ENCODE measurements at regions not wholly inside any gene's neighbourhood (a gene's known extent, or its start where the extent isn't known, plus 50 kb on each side); places are given as distances from the start of the nearest gene placed in this dataset.

GRCh38 chr10:3906511-3907111, 121.6 kb upstream of the KLF6 start:
- peak; percentile 68 for DNase-seq

GRCh38 chr10:3904419-3904960, 119.5 kb upstream of the KLF6 start:
- no peak for DNase-seq

- DNase-seq = no peak
Measured at GRCh38 chr10:3902809-3903410, 117.9 kb upstream of the KLF6 start.

GRCh38 chr10:3902054-3902808, 117.2 kb upstream of the KLF6 start:
- no peak for DNase-seq

- DNase-seq = no peak
Measured at GRCh38 chr10:3901370-3901769, 116.4 kb upstream of the KLF6 start.

GRCh38 chr10:3900391-3900790, 115.4 kb upstream of the KLF6 start:
- DNase-seq = no peak

- no peak for DNase-seq
Measured at GRCh38 chr10:3898821-3899220, 113.8 kb upstream of the KLF6 start.

GRCh38 chr10:3897156-3897555, 112.1 kb upstream of the KLF6 start:
- DNase-seq = no peak

- no peak for DNase-seq
Measured at GRCh38 chr10:3896161-3896560, 111.2 kb upstream of the KLF6 start.

GRCh38 chr10:3895045-3895631, 110.1 kb upstream of the KLF6 start:
- no peak for DNase-seq

- no peak for DNase-seq
Measured at GRCh38 chr10:3893901-3894563, 109.0 kb upstream of the KLF6 start.

- DNase-seq = no peak
Measured at GRCh38 chr10:3892440-3893425, 107.7 kb upstream of the KLF6 start.

GRCh38 chr10:3891396-3891795, 106.4 kb upstream of the KLF6 start:
- DNase-seq = no peak

- DNase-seq = no peak
Measured at GRCh38 chr10:3890602-3891352, 105.8 kb upstream of the KLF6 start.

- DNase-seq = no peak
Measured at GRCh38 chr10:3889961-3890522, 105.0 kb upstream of the KLF6 start.

- DNase-seq = no peak
Measured at GRCh38 chr10:3887885-3888476, 103.0 kb upstream of the KLF6 start.

GRCh38 chr10:3887404-3887803, 102.4 kb upstream of the KLF6 start:
- DNase-seq = no peak

- DNase-seq = no peak
Measured at GRCh38 chr10:3886641-3887251, 101.7 kb upstream of the KLF6 start.

GRCh38 chr10:3886191-3886590, 101.2 kb upstream of the KLF6 start:
- no peak for DNase-seq

GRCh38 chr10:3882855-3883254, 97.8 kb upstream of the KLF6 start:
- DNase-seq = no peak

Measured in NCI-H526 treated with DMSO at 0.1 percent for 48 hours (cell line).